GM12878 (cell line): ENCODE measurements at regions not wholly inside any gene's neighbourhood (a gene's known extent, or its start where the extent isn't known, plus 50 kb on each side); places are given as distances from the start of the nearest gene placed in this dataset.

ENCODE experiments used
- BACH1 ChIP-seq: fragments of 450-650 bp; IDR thresholded peaks from 2 replicates; pipeline ENCODE4 v1.6.1; 2017; ENCODE audit warnings: mild to moderate bottlenecking, borderline replicate concordance
- GABPA ChIP-seq: IDR thresholded peaks from 2 replicates; pipeline ENCODE4 v1.6.1; 2014; ENCODE audit warnings: antibody characterized with exemption, low read depth, mild to moderate bottlenecking, inconsistent platforms
- MTA3 ChIP-seq: IDR thresholded peaks from 2 replicates; pipeline ENCODE4 v1.6.1; 2012; ENCODE audit warnings: low read length, inconsistent platforms, borderline replicate concordance
- NFYA ChIP-seq: IDR thresholded peaks from 2 replicates; pipeline ENCODE4 v1.6.1; 2011; ENCODE audit warnings: low read depth, mild to moderate bottlenecking, low read length, improper control_type of control experiment, borderline replicate concordance
- NFYB ChIP-seq: IDR thresholded peaks from 2 replicates; pipeline ENCODE4 v1.6.1; 2011; ENCODE audit warnings: low read depth, mild to moderate bottlenecking, low read length, improper control_type of control experiment, moderate library complexity; ENCODE audit not compliant: insufficient read depth
- POLR2AphosphoS2 ChIP-seq: IDR thresholded peaks from 2 replicates; pipeline ENCODE4 v1.6.1; 2011; ENCODE audit warnings: low read depth, mild to moderate bottlenecking, low read length, improper control_type of control experiment, moderate library complexity
- SIX5 ChIP-seq: IDR thresholded peaks from 2 replicates; pipeline ENCODE4 v1.6.1; 2011; ENCODE audit warnings: mild to moderate bottlenecking, low read depth, low read length, moderate library complexity; ENCODE audit not compliant: severe bottlenecking
- SREBF1 ChIP-seq: IDR thresholded peaks from 2 replicates; pipeline ENCODE4 v1.6.1; 2012; ENCODE audit warnings: mild to moderate bottlenecking, low read length
- TCF7 ChIP-seq: IDR thresholded peaks from 2 replicates; pipeline ENCODE4 v1.6.1; 2014; ENCODE audit warnings: antibody characterized with exemption, borderline replicate concordance
- WRNIP1 ChIP-seq: IDR thresholded peaks from 2 replicates; pipeline ENCODE4 v1.6.1; 2011; ENCODE audit warnings: low read depth, low read length, improper control_type of control experiment, borderline replicate concordance
- YBX1 ChIP-seq: fragments of 450-650 bp; IDR thresholded peaks from 2 replicates; pipeline ENCODE4 v1.6.1; 2016; ENCODE audit warnings: antibody characterized with exemption
- TF ChIP-seq, protein P1 (sequence below): fragments of 450-650 bp; IDR thresholded peaks from 2 replicates; pipeline ENCODE4 v1.6.1; 2017; ENCODE audit warnings: mild to moderate bottlenecking, moderate library complexity
- TF ChIP-seq, protein P2 (sequence below): IDR thresholded peaks from 2 replicates; pipeline ENCODE4 v1.6.1; 2011; ENCODE audit warnings: mild to moderate bottlenecking, low read depth, low read length, moderate library complexity; ENCODE audit not compliant: insufficient replicate concordance

DNA sequence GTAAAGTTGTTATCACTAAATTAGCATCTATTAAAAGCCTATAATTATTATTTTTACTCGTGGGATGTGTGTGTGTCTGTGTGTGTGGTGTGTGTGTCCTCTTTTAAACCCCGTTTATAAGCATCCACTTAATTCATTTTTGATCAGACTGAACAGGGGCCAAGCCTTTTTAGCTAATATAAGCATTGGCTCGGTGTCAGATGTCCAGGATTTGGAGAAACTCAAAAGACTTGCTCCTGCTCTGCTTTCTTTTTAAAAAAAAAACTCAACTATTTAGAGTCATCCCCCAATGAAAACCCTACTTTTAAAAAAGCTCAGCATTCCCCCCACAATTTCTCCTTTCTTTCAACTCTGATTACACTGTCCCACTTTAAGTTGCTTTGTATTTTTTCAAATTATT, 459.3 kb upstream of the MAF start (continued):
- TF ChIP-seq, protein P1, sequence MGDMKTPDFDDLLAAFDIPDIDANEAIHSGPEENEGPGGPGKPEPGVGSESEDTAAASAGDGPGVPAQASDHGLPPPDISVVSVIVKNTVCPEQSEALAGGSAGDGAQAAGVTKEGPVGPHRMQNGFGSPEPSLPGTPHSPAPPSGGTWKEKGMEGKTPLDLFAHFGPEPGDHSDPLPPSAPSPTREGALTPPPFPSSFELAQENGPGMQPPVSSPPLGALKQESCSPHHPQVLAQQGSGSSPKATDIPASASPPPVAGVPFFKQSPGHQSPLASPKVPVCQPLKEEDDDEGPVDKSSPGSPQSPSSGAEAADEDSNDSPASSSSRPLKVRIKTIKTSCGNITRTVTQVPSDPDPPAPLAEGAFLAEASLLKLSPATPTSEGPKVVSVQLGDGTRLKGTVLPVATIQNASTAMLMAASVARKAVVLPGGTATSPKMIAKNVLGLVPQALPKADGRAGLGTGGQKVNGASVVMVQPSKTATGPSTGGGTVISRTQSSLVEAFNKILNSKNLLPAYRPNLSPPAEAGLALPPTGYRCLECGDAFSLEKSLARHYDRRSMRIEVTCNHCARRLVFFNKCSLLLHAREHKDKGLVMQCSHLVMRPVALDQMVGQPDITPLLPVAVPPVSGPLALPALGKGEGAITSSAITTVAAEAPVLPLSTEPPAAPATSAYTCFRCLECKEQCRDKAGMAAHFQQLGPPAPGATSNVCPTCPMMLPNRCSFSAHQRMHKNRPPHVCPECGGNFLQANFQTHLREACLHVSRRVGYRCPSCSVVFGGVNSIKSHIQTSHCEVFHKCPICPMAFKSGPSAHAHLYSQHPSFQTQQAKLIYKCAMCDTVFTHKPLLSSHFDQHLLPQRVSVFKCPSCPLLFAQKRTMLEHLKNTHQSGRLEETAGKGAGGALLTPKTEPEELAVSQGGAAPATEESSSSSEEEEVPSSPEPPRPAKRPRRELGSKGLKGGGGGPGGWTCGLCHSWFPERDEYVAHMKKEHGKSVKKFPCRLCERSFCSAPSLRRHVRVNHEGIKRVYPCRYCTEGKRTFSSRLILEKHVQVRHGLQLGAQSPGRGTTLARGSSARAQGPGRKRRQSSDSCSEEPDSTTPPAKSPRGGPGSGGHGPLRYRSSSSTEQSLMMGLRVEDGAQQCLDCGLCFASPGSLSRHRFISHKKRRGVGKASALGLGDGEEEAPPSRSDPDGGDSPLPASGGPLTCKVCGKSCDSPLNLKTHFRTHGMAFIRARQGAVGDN = no peak
- TF ChIP-seq WRNIP1 (no peak), POLR2AphosphoS2 (no peak), MTA3 (no peak), YBX1 (no peak), SREBF1 (no peak), SIX5 (no peak), NFYA (no peak), BACH1 (no peak), NFYB (no peak), GABPA (no peak), TCF7 (no peak)
- TF ChIP-seq, protein P2, sequence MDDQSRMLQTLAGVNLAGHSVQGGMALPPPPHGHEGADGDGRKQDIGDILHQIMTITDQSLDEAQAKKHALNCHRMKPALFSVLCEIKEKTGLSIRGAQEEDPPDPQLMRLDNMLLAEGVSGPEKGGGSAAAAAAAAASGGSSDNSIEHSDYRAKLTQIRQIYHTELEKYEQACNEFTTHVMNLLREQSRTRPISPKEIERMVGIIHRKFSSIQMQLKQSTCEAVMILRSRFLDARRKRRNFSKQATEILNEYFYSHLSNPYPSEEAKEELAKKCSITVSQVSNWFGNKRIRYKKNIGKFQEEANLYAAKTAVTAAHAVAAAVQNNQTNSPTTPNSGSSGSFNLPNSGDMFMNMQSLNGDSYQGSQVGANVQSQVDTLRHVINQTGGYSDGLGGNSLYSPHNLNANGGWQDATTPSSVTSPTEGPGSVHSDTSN = no peak
